Ishikawa (cell line): ENCODE measurements at regions not wholly inside any gene's neighbourhood (a gene's known extent, or its start where the extent isn't known, plus 50 kb on each side); places are given as distances from the start of the nearest gene placed in this dataset.

Experiments used
- EGR1 ChIP-seq: IDR thresholded peaks from 2 replicates; pipeline ENCODE4 v1.6.1; 2012
- EP300 ChIP-seq: IDR thresholded peaks from 2 replicates; pipeline ENCODE4 v1.6.1; 2012; ENCODE audit warnings: borderline replicate concordance
- FOXM1 ChIP-seq: IDR thresholded peaks from 2 replicates; pipeline ENCODE4 v1.6.1; 2012; ENCODE audit warnings: low read depth, borderline replicate concordance
- NFIC ChIP-seq: IDR thresholded peaks from 2 replicates; pipeline ENCODE4 v1.6.1; 2012
- RAD21 ChIP-seq: IDR thresholded peaks from 2 replicates; pipeline ENCODE4 v1.6.1; 2012; ENCODE audit warnings: low read depth
- TAF1 ChIP-seq: IDR thresholded peaks from 2 replicates; pipeline ENCODE4 v1.6.1; 2012; ENCODE audit warnings: low read depth, mild to moderate bottlenecking
- TCF12 ChIP-seq: IDR thresholded peaks from 2 replicates; pipeline ENCODE4 v1.6.1; 2012; ENCODE audit warnings: low read depth

DNA sequence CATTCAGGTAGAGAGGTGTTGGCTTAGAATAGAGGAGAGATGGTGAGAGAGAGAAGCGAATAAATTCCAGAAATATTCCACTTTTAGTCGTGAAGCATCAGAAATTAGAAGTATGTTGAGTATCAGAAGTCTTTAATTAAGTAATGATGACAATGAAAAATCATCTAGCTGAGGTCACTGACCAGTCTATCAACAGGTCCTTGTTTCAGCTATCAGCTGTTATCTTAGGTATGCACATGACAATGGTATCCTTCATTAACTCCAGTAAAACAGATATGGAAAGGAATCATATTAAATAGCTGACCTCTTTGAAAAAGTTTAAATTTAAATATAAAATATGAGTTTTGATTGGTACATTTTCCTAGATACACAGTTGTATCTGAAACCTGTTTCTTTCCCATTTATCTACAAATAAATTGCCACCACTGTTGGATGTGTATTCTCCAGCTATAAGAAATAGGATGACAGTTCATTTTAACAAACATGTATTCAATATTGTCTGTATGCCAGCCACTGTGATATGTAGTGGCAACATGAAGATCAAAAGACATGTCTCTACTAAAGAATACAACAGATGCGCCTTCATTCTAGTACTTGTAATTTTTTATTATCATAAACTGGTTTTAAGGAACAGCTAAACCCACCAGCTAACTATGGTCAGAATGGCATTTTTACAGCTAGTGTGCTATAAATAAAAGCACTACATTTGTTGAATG, 424.2 kb upstream of the DCN start:
- TF ChIP-seq TAF1 = no peak
- no peak for TF ChIP-seq FOXM1
- TF ChIP-seq EGR1 = no peak
- no peak for TF ChIP-seq RAD21
- TF ChIP-seq EP300 = no peak
- TF ChIP-seq TCF12 = no peak
- TF ChIP-seq NFIC = no peak
